HCT116 (cell line): ENCODE measurements at regions not wholly inside any gene's neighbourhood (a gene's known extent, or its start where the extent isn't known, plus 50 kb on each side); places are given as distances from the start of the nearest gene placed in this dataset.
"Not testable (repeated sequence)": the region's sequence is repeated elsewhere in the genome, so short reads cannot be mapped to it uniquely, and the experiment has no call there.

Source experiments
- ATAC-seq: fragments of 200-7000 bp; cut with Tn5 transposase; 2 replicates; pipeline ENCODE4 v1.9.1; 2020; ENCODE audit warnings: mild to moderate bottlenecking, moderate library complexity
- BruUV-seq: library from RNA; stranded (reverse); fragments of 400-500 nt; replicated peaks from 2 replicates; lab custom pipeline; 2021; lab: Mats Ljungman, UMichigan
- CTCF ChIA-PET: fragments of 300-600 bp; sonication (Branson Sonifier 250); formaldehyde crosslinking; loops from one replicate; lab custom pipeline; 2021; ENCODE audit warnings: antibody characterized with exemption; lab: Charles Lee
- POLR2A ChIA-PET: fragments of 300-600, 350-600 bp; sonication (Branson Sonifier 250); formaldehyde crosslinking; loops from one replicate; lab custom pipeline; 2021; ENCODE audit warnings: antibody characterized with exemption; lab: Charles Lee
- RAD21 ChIA-PET, 2 experiments: fragments of 300-600 bp; sonication (Branson Sonifier 250); formaldehyde crosslinking; loops; one replicate each; lab custom pipeline; 2023; ENCODE audit warnings: low total read pairs in 2 of 2; ENCODE audit not compliant: uncharacterized antibody in 2 of 2, unreplicated experiment in 2 of 2, low non-redundant PET in 1 of 2; lab: Charles Lee
- DNase-seq: peaks from one replicate; pipeline ENCODE4 v3.0.0-alpha.2; 2010; ENCODE audit warnings: low read depth, low spot score
- H2AFZ ChIP-seq: fragments of 200-600 bp; shearing (Covaris generic), sonication (generic); 2 replicates; pipeline ENCODE4 v1.6.1; 2017; ENCODE audit warnings: low read depth, mixed run types, mixed read lengths, antibody characterized with exemption, low read length; ENCODE audit not compliant: poor library complexity, severe bottlenecking
- H3K27ac ChIP-seq: 2 replicates; pipeline ENCODE4 v1.5.1; 2012; ENCODE audit warnings: low read depth, low read length
- H3K27me3 ChIP-seq: fragments of 200-600 bp; sonication (generic); 2 replicates; pipeline ENCODE4 v1.6.1; 2016; ENCODE audit warnings: mixed run types, low read length, mixed read lengths; ENCODE audit not compliant: insufficient read depth
- H3K36me3 ChIP-seq, 2 experiments: fragments of 200-500 bp in 1 of 2; fragments of 200-600 bp in 1 of 2; sonication (Bioruptor generic) in 1 of 2; sonication (generic) in 1 of 2; 2 replicates each; pipeline versions ENCODE4 v1.5.1 to v1.6.1; 2014 to 2016; ENCODE audit warnings: low read length in 2 of 2, inconsistent platforms in 1 of 2, mixed read lengths in 1 of 2, mixed run types in 1 of 2; ENCODE audit not compliant: insufficient read depth in 2 of 2, control insufficient read depth in 1 of 2
- H3K4me1 ChIP-seq, 2 experiments: fragments of 200-600 bp in 1 of 2; sonication (generic) in 1 of 2; 2 replicates each; pipeline versions ENCODE4 v1.5.1 to v1.6.1; 2012 to 2017; ENCODE audit warnings: low read length in 2 of 2, inconsistent platforms in 1 of 2, mild to moderate bottlenecking in 1 of 2, mixed read lengths in 1 of 2, mixed run types in 1 of 2, moderate library complexity in 1 of 2; ENCODE audit not compliant: insufficient read depth in 2 of 2, control insufficient read depth in 1 of 2
- H3K4me2 ChIP-seq: fragments of 200-600 bp; sonication (generic); 2 replicates; pipeline ENCODE4 v1.6.1; 2017; ENCODE audit warnings: mixed run types, low read length, mixed read lengths
- H3K4me3 ChIP-seq, 2 experiments: fragments of 200-600 bp in 1 of 2; sonication (generic) in 1 of 2; replicated peaks in 1 of 2; 2 replicates each; pipeline ENCODE4 v1.5.1; 2011 to 2016; ENCODE audit warnings: low read length in 2 of 2, control low read depth in 1 of 2, low read depth in 1 of 2, mild to moderate bottlenecking in 1 of 2, mixed read lengths in 1 of 2, mixed run types in 1 of 2
- H3K79me2 ChIP-seq: fragments of 200-600 bp; sonication (generic); 2 replicates; pipeline ENCODE4 v1.6.1; 2017; ENCODE audit warnings: mild to moderate bottlenecking, mixed run types, low read length, moderate library complexity, mixed read lengths; ENCODE audit not compliant: insufficient read depth
- H3K9ac ChIP-seq: fragments of 200-600 bp; sonication (generic); 2 replicates; pipeline ENCODE4 v1.6.1; 2016; ENCODE audit warnings: low read length, mixed read lengths
- H3K9me2 ChIP-seq: fragments of 200-600 bp; sonication (generic), shearing (Covaris generic); 2 replicates; pipeline ENCODE4 v1.6.1; 2017; ENCODE audit warnings: mixed run types, mild to moderate bottlenecking, moderate library complexity; ENCODE audit not compliant: insufficient read depth
- H3K9me3 ChIP-seq, 2 experiments: fragments of 200-500 bp in 1 of 2; fragments of 200-600 bp in 1 of 2; sonication (Bioruptor generic) in 1 of 2; sonication (generic) in 1 of 2; 2 replicates each; pipeline ENCODE4 v1.6.1; 2014 to 2017; ENCODE audit warnings: low read length in 2 of 2, mixed read lengths in 2 of 2, inconsistent platforms in 1 of 2, low read depth in 1 of 2, mild to moderate bottlenecking in 1 of 2, mixed run types in 1 of 2, moderate library complexity in 1 of 2; ENCODE audit not compliant: control insufficient read depth in 1 of 2, insufficient read depth in 1 of 2
- H4K20me1 ChIP-seq: fragments of 200-600 bp; sonication (generic), shearing (Covaris generic); 2 replicates; pipeline ENCODE4 v1.6.1; 2017; ENCODE audit warnings: mixed run types, mild to moderate bottlenecking, moderate library complexity; ENCODE audit not compliant: insufficient read depth
- FOSL1 ChIP-seq: IDR thresholded peaks from 2 replicates; pipeline ENCODE4 v1.6.1; 2012; ENCODE audit warnings: low read depth
- intact Hi-C: fragments of 100-400 bp; cut with micrococcal nuclease; formaldehyde crosslinking; loops from 2 replicates; pipeline ENCODE4 v1.10.0; 2022
- TF ChIP-seq, protein P1 (sequence below): IDR thresholded peaks from 2 replicates; pipeline ENCODE4 v1.6.1; 2012; ENCODE audit warnings: low read depth
- TF ChIP-seq, protein P2 (sequence below): IDR thresholded peaks from 2 replicates; pipeline ENCODE4 v1.6.1; 2012

- no peak overlapping the region for H2AFZ ChIP-seq
- H3K4me3 ChIP-seq = no peak overlapping the region
- no peak overlapping the region for H3K4me2 ChIP-seq
- H3K79me2 ChIP-seq = no peaks in the 10 kb centered on the region
- ATAC-seq = no peak
- H3K4me1 ChIP-seq = no peaks in the 10 kb centered on the region
- ChIA-PET RAD21 (no interaction called here), POLR2A (no interaction called here), CTCF (no interaction called here)
- no peaks in the 10 kb centered on the region for H3K9me2 ChIP-seq
- no peak overlapping the region for H3K9ac ChIP-seq
- intact Hi-C loops = no loop called here
- BruUV-seq = no TSS peak
- peaks cover 7 to 24% of the 10 kb centered on the region in 2 experiments; a peak in 2 of 4 replicates for H3K9me3 ChIP-seq
- no peaks in the 10 kb centered on the region for H3K27me3 ChIP-seq
- TF ChIP-seq, protein P1, sequence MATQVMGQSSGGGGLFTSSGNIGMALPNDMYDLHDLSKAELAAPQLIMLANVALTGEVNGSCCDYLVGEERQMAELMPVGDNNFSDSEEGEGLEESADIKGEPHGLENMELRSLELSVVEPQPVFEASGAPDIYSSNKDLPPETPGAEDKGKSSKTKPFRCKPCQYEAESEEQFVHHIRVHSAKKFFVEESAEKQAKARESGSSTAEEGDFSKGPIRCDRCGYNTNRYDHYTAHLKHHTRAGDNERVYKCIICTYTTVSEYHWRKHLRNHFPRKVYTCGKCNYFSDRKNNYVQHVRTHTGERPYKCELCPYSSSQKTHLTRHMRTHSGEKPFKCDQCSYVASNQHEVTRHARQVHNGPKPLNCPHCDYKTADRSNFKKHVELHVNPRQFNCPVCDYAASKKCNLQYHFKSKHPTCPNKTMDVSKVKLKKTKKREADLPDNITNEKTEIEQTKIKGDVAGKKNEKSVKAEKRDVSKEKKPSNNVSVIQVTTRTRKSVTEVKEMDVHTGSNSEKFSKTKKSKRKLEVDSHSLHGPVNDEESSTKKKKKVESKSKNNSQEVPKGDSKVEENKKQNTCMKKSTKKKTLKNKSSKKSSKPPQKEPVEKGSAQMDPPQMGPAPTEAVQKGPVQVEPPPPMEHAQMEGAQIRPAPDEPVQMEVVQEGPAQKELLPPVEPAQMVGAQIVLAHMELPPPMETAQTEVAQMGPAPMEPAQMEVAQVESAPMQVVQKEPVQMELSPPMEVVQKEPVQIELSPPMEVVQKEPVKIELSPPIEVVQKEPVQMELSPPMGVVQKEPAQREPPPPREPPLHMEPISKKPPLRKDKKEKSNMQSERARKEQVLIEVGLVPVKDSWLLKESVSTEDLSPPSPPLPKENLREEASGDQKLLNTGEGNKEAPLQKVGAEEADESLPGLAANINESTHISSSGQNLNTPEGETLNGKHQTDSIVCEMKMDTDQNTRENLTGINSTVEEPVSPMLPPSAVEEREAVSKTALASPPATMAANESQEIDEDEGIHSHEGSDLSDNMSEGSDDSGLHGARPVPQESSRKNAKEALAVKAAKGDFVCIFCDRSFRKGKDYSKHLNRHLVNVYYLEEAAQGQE = no peak
- TF ChIP-seq, protein P2, sequence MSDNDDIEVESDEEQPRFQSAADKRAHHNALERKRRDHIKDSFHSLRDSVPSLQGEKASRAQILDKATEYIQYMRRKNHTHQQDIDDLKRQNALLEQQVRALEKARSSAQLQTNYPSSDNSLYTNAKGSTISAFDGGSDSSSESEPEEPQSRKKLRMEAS = no peak
- TF ChIP-seq FOSL1 = no peak
- H4K20me1 ChIP-seq = no peaks in the 10 kb centered on the region
- H3K36me3 ChIP-seq = no peaks in the 10 kb centered on the region
- no peak for DNase-seq
- no peak overlapping the region for H3K27ac ChIP-seq
These were observed 1523.7 kb upstream of the ADGRL3 start for GRCh38 chr4:59676389-59676788.

- H3K4me2 ChIP-seq, H3K27ac ChIP-seq, DNase-seq, ATAC-seq, H4K20me1 ChIP-seq, POLR2A ChIA-PET, H3K4me3 ChIP-seq, intact Hi-C loops, H2AFZ ChIP-seq, H3K9ac ChIP-seq, RAD21 ChIA-PET, H3K4me1 ChIP-seq, H3K36me3 ChIP-seq, H3K79me2 ChIP-seq, CTCF ChIA-PET, H3K27me3 ChIP-seq, H3K9me2 ChIP-seq, BruUV-seq: not testable (repeated sequence)
- H3K9me3 ChIP-seq = peaks cover 7 to 24% of the 10 kb centered on the region in 2 experiments; a peak in 2 of 4 replicates
These were observed 1523.1 kb upstream of the ADGRL3 start for GRCh38 chr4:59676992-59677391.
